ENCODE measurements at regions not wholly inside any gene's neighbourhood (a gene's known extent, or its start where the extent isn't known, plus 50 kb on each side); places are given as distances from the start of the nearest gene placed in this dataset.

- Histone ChIP-seq H3K4me3 (ENCODE audit: low read depth, low read length) (no peak overlapping the region), H3K27me3 (ENCODE audit: control insufficient read depth, insufficient read depth, low read length) (no peaks in the 10 kb centered on the region), H3K36me3 (ENCODE audit: control insufficient read depth, insufficient read depth, low read length) (no peaks in the 10 kb centered on the region)
- no peak for TF ChIP-seq CTCF (IDR thresholded peaks at IDR 0.05; ENCODE audit: insufficient read depth, low read depth, low read length)
- no peak for DNase-seq (ENCODE audit: low read depth)
- ChIA-PET POLR2A (no interaction called here), CTCF (no interaction called here)
These were observed 406.1 kb downstream of the TCERG1L start for GRCh38 chr10:130905386-130905785.

- Histone ChIP-seq H3K36me3 (ENCODE audit: control insufficient read depth, insufficient read depth, low read length) (no peaks in the 10 kb centered on the region), H3K4me3 (ENCODE audit: low read depth, low read length) (no peak overlapping the region), H3K27me3 (ENCODE audit: control insufficient read depth, insufficient read depth, low read length) (no peaks in the 10 kb centered on the region)
- ChIA-PET CTCF (no interaction called here), POLR2A (no interaction called here)
- DNase-seq (ENCODE audit: low read depth), result no peak
- no peak for TF ChIP-seq CTCF (IDR thresholded peaks at IDR 0.05; ENCODE audit: insufficient read depth, low read depth, low read length)
These were observed 405.6 kb downstream of the TCERG1L start for GRCh38 chr10:130905921-130906320.

- Histone ChIP-seq H3K4me3 (ENCODE audit: low read depth, low read length) (no peak overlapping the region), H3K27me3 (ENCODE audit: control insufficient read depth, insufficient read depth, low read length) (no peaks in the 10 kb centered on the region), H3K36me3 (ENCODE audit: control insufficient read depth, insufficient read depth, low read length) (no peaks in the 10 kb centered on the region)
- CTCF ChIA-PET, result no interaction called here
- no peak for TF ChIP-seq CTCF (IDR thresholded peaks at IDR 0.05; ENCODE audit: insufficient read depth, low read depth, low read length)
- POLR2A ChIA-PET, result no interaction called here
- DNase-seq (ENCODE audit: low read depth), result no peak
These were observed 400.7 kb downstream of the TCERG1L start for GRCh38 chr10:130910848-130911247.

- no peak for DNase-seq (ENCODE audit: low read depth)
- Histone ChIP-seq H3K27me3 (ENCODE audit: control insufficient read depth, insufficient read depth, low read length) (no peaks in the 10 kb centered on the region), H3K4me3 (ENCODE audit: low read depth, low read length) (no peak overlapping the region), H3K36me3 (ENCODE audit: control insufficient read depth, insufficient read depth, low read length) (no peaks in the 10 kb centered on the region)
- no peak for TF ChIP-seq CTCF (IDR thresholded peaks at IDR 0.05; ENCODE audit: insufficient read depth, low read depth, low read length)
- POLR2A ChIA-PET, result no interaction called here
- CTCF ChIA-PET, result no interaction called here
These were observed 397.7 kb downstream of the TCERG1L start for GRCh38 chr10:130913844-130914243.

GRCh38 chr10:130914367-130914766, 397.2 kb downstream of the TCERG1L start:
- CTCF ChIA-PET, result no interaction called here
- no peak for TF ChIP-seq CTCF (IDR thresholded peaks at IDR 0.05; ENCODE audit: insufficient read depth, low read depth, low read length)
- Histone ChIP-seq H3K27me3 (ENCODE audit: control insufficient read depth, insufficient read depth, low read length) (no peaks in the 10 kb centered on the region), H3K36me3 (ENCODE audit: control insufficient read depth, insufficient read depth, low read length) (no peaks in the 10 kb centered on the region), H3K4me3 (ENCODE audit: low read depth, low read length) (no peak overlapping the region)
- no peak for DNase-seq (ENCODE audit: low read depth)
- POLR2A ChIA-PET, result no interaction called here

Measured in BJ (cell line).